ENCODE measurements at regions not wholly inside any gene's neighbourhood (a gene's known extent, or its start where the extent isn't known, plus 50 kb on each side); places are given as distances from the start of the nearest gene placed in this dataset.
A peak's percentile ranks its signal among the peaks of the same experiment; 100 is the strongest.
"Not testable (repeated sequence)": the region's sequence is repeated elsewhere in the genome, so short reads cannot be mapped to it uniquely, and the experiment has no call there.

GRCh38 chr9:102435427-102435826, 559.7 kb upstream of the CYLC2 start:
- in situ Hi-C loops (cut with MboI; ENCODE audit: low pct_unique_long_range_greater_than_20kb, low sequenced_read_pairs, unreplicated experiment) = no loop called here
- TF ChIP-seq, protein P1, sequence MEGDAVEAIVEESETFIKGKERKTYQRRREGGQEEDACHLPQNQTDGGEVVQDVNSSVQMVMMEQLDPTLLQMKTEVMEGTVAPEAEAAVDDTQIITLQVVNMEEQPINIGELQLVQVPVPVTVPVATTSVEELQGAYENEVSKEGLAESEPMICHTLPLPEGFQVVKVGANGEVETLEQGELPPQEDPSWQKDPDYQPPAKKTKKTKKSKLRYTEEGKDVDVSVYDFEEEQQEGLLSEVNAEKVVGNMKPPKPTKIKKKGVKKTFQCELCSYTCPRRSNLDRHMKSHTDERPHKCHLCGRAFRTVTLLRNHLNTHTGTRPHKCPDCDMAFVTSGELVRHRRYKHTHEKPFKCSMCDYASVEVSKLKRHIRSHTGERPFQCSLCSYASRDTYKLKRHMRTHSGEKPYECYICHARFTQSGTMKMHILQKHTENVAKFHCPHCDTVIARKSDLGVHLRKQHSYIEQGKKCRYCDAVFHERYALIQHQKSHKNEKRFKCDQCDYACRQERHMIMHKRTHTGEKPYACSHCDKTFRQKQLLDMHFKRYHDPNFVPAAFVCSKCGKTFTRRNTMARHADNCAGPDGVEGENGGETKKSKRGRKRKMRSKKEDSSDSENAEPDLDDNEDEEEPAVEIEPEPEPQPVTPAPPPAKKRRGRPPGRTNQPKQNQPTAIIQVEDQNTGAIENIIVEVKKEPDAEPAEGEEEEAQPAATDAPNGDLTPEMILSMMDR (IDR thresholded peaks at IDR 0.05; ENCODE audit: extremely low read depth, insufficient read depth, missing control alignments) = no peak
- no peak for DNase-seq (ENCODE audit: low spot score)

GRCh38 chr9:102434545-102434944, 560.6 kb upstream of the CYLC2 start:
- in situ Hi-C loops (cut with MboI; ENCODE audit: low pct_unique_long_range_greater_than_20kb, low sequenced_read_pairs, unreplicated experiment) = no loop called here
- no peak for DNase-seq (ENCODE audit: low spot score)
- TF ChIP-seq, protein P1 (IDR thresholded peaks at IDR 0.05; ENCODE audit: extremely low read depth, insufficient read depth, missing control alignments) = no peak

GRCh38 chr9:102428305-102428704, 566.8 kb upstream of the CYLC2 start:
- in situ Hi-C loops (cut with MboI; ENCODE audit: low pct_unique_long_range_greater_than_20kb, low sequenced_read_pairs, unreplicated experiment) = no loop called here
- TF ChIP-seq, protein P1 (IDR thresholded peaks at IDR 0.05; ENCODE audit: extremely low read depth, insufficient read depth, missing control alignments) = peak; percentile 17
- no peak for DNase-seq (ENCODE audit: low spot score)

GRCh38 chr9:102416251-102416650, 578.9 kb upstream of the CYLC2 start:
- in situ Hi-C loops (cut with MboI; ENCODE audit: low pct_unique_long_range_greater_than_20kb, low sequenced_read_pairs, unreplicated experiment); DNase-seq (ENCODE audit: low spot score): not testable (repeated sequence)

- no peak for DNase-seq (ENCODE audit: low spot score)
- in situ Hi-C loops (cut with MboI; ENCODE audit: low pct_unique_long_range_greater_than_20kb, low sequenced_read_pairs, unreplicated experiment) = no loop called here
- TF ChIP-seq, protein P1 (IDR thresholded peaks at IDR 0.05; ENCODE audit: extremely low read depth, insufficient read depth, missing control alignments) = no peak
These were observed 589.8 kb upstream of the CYLC2 start for GRCh38 chr9:102405218-102405867.

DNA sequence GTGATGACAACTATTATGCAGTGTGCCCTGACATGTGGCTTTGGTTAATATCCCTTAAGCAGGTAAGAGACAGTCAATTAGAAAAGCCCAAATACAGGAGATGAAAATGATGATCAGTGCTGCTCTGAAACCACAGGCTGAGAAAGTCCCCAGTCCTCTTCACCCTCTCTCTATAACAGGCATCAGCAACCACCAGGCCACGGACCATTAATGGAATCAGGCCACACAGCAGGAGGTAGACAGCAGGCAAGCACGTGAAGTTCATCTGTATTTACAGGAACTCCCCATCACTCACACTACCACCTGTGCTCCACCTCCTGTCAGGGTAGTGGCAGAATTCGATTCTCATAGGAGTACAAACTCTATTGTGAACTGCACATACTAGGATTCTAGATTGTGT, 591.6 kb upstream of the CYLC2 start:
- in situ Hi-C loops (cut with MboI; ENCODE audit: low pct_unique_long_range_greater_than_20kb, low sequenced_read_pairs, unreplicated experiment) = no loop called here
- TF ChIP-seq, protein P1 (IDR thresholded peaks at IDR 0.05; ENCODE audit: extremely low read depth, insufficient read depth, missing control alignments) = no peak
- no peak for DNase-seq (ENCODE audit: low spot score)

GRCh38 chr9:102398205-102398604, 596.9 kb upstream of the CYLC2 start:
- TF ChIP-seq, protein P1 (IDR thresholded peaks at IDR 0.05; ENCODE audit: extremely low read depth, insufficient read depth, missing control alignments) = no peak
- DNase-seq (ENCODE audit: low spot score) = no peak
- in situ Hi-C loops (cut with MboI; ENCODE audit: low pct_unique_long_range_greater_than_20kb, low sequenced_read_pairs, unreplicated experiment) = no loop called here

- in situ Hi-C loops (cut with MboI; ENCODE audit: low pct_unique_long_range_greater_than_20kb, low sequenced_read_pairs, unreplicated experiment); DNase-seq (ENCODE audit: low spot score): not testable (repeated sequence)
These were observed 609.5 kb upstream of the CYLC2 start for GRCh38 chr9:102385620-102386019.

Measured in GM13977 (cell line).